GM18873 (cell line): ENCODE measurements at regions not wholly inside any gene's neighbourhood (a gene's known extent, or its start where the extent isn't known, plus 50 kb on each side); places are given as distances from the start of the nearest gene placed in this dataset.

Experiments used
- ATAC-seq: cut with Tn5 transposase; IDR thresholded peaks from one replicate; pipeline ENCODE4 v1.9.1; 2021; ENCODE audit warnings: mild to moderate bottlenecking, moderate library complexity, moderate number of reproducible peaks; ENCODE audit not compliant: unreplicated experiment, low FRiP score

GRCh38 chr1:198860371-198860770, 221.5 kb downstream of the PTPRC start:
- no peak for ATAC-seq

DNA sequence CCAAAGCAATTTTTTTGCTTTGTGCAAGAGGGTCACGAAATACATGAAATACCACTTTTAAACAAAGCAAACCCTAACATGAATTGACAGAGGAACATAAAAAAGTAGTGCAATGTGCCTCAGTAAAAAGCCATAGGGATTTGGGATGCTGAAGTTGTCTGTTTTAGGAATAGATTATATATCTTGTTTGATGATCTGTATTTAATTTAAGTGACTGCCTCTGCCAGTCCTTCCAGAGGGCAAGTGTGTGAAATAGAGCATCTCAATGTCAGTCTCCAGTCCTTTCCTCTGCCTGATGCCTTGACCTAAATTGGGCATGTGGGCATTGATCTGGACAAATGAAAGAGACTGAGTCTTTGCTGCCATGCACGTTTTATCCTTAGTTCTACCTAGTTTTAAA, 222.8 kb downstream of the PTPRC start:
- ATAC-seq = no peak

DNA sequence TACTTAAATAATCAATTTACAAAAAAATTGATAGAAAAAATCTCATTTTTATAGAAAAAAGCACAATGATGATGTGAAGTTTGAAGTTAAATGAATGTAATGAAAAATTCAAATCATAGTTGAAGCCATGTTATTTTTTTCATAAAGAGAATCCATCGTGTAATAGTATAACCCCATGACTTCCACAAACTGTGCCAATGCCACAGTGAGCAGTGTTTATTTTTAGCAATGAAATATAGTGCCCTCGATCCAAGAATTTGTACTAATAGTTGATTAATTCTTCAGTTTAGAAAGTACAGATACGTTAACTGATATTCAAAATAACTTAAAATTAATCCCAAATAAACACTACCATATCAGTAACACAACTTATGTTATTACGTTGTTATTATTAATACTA, 225.9 kb downstream of the PTPRC start:
- ATAC-seq = no peak

GRCh38 chr1:198865319-198865718, 226.5 kb downstream of the PTPRC start:
- ATAC-seq = no peak

GRCh38 chr1:198867182-198867581, 228.3 kb downstream of the PTPRC start:
- ATAC-seq = no peak

DNA sequence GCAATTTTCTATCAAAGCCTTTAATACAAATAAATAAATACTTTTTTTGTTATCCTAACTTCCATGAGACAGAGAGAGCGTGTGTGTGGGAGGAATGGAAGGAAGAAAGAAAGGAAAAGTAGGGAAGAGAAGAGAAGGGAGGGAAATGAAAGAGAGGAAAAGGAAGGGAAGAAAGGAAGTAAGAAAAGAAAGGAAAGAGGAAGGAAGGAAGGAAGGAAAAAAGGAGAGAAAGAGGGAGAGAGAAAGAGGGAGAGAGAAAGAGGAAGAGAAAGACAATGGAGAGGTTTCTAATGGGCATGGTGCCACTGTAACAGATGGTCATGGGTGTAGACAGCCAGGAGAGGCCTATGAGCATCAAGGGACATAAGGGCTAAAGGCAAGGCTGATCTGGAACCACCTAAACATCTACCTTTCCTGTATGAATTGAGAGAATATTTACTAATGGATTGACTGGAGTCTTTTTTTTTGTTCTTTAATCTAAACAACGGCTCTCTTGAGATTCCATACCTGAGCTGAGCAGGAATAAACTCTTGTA, 234.9 kb downstream of the PTPRC start:
- ATAC-seq = no peak

- no peak for ATAC-seq
Measured at GRCh38 chr1:198876371-198876871, 237.6 kb downstream of the PTPRC start.

- ATAC-seq = no peak
Measured at GRCh38 chr1:198878566-198878965, 239.7 kb downstream of the PTPRC start.

GRCh38 chr1:198879711-198880306, 241.0 kb downstream of the PTPRC start:
- no peak for ATAC-seq

DNA sequence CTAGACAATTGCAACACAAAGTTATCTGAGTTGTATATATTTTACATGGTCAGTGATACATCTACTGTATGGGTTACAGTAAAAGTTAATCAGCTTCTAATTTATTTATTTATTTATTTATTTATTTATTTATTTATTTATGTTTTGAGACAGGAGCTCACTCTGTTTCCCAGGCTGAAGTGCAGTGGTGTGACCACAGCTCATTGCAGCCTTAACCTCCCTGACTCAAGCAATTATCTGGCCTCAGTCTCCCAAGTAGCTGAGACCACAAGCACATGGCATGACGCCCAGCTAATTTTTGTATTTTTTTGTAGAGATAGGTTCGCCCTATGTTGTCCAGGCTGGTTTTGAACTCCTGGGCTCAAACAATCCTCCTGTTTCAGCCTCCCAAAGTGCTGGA, 241.6 kb downstream of the PTPRC start:
- ATAC-seq = no peak

- no peak for ATAC-seq
Measured at GRCh38 chr1:198880818-198881597, 242.2 kb downstream of the PTPRC start.

DNA sequence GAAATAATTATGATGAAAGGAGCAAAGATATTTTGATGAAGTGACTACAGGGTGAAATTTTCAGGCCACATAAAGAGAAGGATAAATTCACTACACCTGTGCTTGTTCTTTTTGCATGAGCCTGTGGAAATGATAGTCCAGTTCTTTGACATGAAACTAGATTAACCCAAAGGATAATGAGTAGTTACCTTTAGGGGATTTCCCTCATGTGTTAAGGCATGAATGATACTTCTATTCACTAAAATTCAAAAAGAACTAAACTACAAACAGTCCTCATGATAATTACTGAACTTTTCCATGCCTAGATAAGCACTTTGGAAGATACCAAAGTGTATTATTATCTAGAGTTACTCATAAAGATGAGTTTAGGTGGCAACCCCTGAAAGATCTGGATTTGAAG, 244.3 kb downstream of the PTPRC start:
- no peak for ATAC-seq

GRCh38 chr1:198887866-198888265, 249.0 kb downstream of the PTPRC start:
- ATAC-seq = no peak

DNA sequence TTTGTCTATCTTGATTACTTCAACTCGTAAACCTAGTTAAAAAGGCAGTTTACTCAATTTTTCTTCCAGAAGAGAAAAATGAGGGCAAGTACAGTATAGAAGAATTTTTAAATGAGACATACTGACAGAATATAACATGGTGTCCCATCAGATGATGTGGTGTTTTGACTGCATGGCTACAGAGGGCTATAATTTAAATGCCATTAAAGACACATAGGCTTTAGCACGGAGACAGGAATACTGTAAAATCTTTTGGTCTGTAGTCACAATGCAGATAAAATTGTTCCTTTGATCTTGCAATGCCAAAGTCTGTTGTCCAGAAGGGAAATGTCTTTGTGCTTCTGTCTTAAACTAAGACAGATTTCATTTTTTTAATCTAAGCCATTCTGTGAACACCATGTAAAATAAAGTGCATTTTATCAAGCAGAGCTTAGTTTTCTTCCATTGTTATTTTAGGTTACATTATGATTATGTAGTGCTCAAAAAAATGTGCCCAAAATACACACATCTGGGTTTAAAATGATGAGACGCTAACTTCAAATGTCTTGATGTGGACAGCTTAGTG, 249.6 kb downstream of the PTPRC start:
- no peak for ATAC-seq

DNA sequence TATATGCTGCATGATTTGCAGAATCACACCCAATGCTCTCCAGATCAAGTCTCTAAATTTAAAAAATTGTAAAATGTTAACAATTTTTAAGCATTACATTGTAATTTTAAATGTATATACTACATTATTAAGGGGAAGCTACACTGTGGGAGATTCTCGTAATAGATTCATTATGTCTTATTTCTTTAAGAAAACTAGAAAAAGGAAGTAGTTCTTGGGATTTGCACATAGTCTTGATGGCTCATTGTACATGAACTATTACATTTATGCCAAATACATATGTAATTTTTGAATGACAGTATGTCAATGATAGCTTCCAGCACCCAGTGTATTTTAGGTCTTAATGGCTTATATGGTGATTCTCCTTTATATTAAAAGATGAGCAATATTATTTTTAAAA, 250.3 kb downstream of the PTPRC start:
- no peak for ATAC-seq

GRCh38 chr1:198889749-198890148, 250.9 kb downstream of the PTPRC start:
- ATAC-seq = no peak

DNA sequence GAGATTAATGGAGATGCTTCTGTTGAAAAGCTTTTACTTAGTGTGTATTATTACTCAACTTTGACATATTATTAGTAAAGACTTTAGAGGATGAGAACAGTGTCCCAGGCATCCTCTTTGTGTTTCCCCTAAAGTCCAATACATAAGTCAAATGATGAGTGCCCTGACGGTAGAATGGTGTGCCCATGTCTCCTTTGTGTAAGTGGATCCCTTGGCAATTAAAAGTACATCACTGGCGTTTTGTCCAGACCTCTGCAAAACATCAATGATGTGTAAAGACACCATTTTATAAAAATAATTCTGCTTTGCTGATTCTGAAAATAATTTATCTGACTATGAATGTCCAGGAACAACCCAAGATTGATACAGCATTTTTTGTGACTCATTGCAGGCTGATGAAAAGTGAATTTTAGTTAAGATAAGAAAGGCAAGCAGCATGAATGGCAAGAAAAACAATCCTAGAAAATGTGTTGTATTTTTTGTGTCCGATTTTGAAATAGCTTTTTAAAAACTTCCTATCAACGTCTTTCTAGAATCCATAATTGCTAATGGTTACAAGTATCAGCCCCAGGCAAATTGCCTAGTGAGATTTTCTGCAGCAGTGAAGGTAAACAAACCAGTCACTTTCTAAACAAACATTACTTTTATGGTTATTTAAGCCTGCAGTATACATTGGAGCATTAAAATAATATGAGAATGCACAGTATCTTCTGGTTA, 251.5 kb downstream of the PTPRC start:
- no peak for ATAC-seq

DNA sequence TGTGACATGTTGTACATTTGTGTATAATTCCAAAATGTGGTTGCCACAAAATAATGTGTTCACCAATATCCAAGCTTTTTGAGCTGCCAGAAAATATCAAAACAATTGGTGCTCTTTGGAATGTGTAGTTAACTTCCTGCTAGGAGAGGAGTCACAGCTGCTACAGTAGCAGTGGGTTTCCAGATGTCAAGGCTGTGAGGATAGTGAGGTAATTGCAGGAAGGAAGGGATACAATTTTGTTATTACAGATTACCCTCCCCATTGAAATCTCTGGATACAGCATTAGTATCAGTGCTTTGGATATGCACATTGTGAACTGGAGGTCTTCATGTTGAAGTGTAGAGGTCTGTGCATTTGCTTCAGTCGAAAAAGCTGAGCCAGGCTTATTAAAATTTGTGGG, 253.2 kb downstream of the PTPRC start:
- ATAC-seq = no peak

- no peak for ATAC-seq
Measured at GRCh38 chr1:198893141-198893540, 254.3 kb downstream of the PTPRC start.

GRCh38 chr1:198893763-198894444, 255.1 kb downstream of the PTPRC start:
- no peak for ATAC-seq
